Heart left ventricle (tissue), 16 donors: ENCODE measurements at regions not wholly inside any gene's neighbourhood (a gene's known extent, or its start where the extent isn't known, plus 50 kb on each side); places are given as distances from the start of the nearest gene placed in this dataset.

Experiments
- ATAC-seq, 4 donors: fragments of 200-7000 bp; cut with Tn5 transposase; one replicate each; pipeline ENCODE4 v1.9.1; 2020 to 2022; ENCODE audit warnings: moderate library complexity in 4 of 4, mild to moderate bottlenecking in 3 of 4, moderate number of reproducible peaks in 1 of 4
- DNase-seq, 5 donors: peaks; one replicate each; pipeline ENCODE4 v3.0.0-alpha.2; 2020
- H3K27ac ChIP-seq, 12 donors: fragments of 200-600 bp; sonication (generic) in 4 of 12; one replicate each; pipeline versions ENCODE4 v1.5.0 to v1.8.0; 2016 to 2022; ENCODE audit warnings: mild to moderate bottlenecking in 2 of 12
- H3K27me3 ChIP-seq, 9 donors: fragments of 200-600 bp; sonication (generic) in 2 of 9; one replicate each; pipeline versions ENCODE4 v1.5.1 to v1.8.0; 2016 to 2022; ENCODE audit warnings: mild to moderate bottlenecking in 3 of 9
- H3K36me3 ChIP-seq, 9 donors: fragments of 200-600 bp; sonication (generic) in 2 of 9; one replicate each; pipeline versions ENCODE4 v1.5.0 to v1.8.0; 2018 to 2022; ENCODE audit warnings: mild to moderate bottlenecking in 2 of 9
- H3K4me1 ChIP-seq, 12 donors: fragments of 200-600 bp; sonication (generic) in 4 of 12; one replicate each; pipeline versions ENCODE4 v1.5.0 to v1.8.0; 2016 to 2022; ENCODE audit warnings: mild to moderate bottlenecking in 3 of 12
- H3K4me3 ChIP-seq, 12 donors: fragments of 200-600 bp; sonication (generic) in 4 of 12; one replicate each; pipeline versions ENCODE4 v1.5.0 to v1.8.0; 2017 to 2022; ENCODE audit warnings: mild to moderate bottlenecking in 9 of 12, moderate library complexity in 4 of 12
- H3K9me3 ChIP-seq, 12 donors: fragments of 200-600 bp; sonication (generic) in 4 of 12; one replicate each; pipeline versions ENCODE4 v1.5.0 to v1.8.0; 2016 to 2022; ENCODE audit warnings: mild to moderate bottlenecking in 1 of 12
- POLR2A ChIP-seq, 2 donors: fragments of 450-650 bp; IDR thresholded peaks; one replicate each; pipeline ENCODE4 v1.6.1; 2017; ENCODE audit warnings: antibody characterized with exemption in 2 of 2, mild to moderate bottlenecking in 2 of 2, moderate library complexity in 2 of 2
- WGBS, 4 donors: extraction: QIAGEN DNeasy Blood & Tissue Kit in 2 of 4; methylation state at CpG; one replicate each; pipeline versions ENCODE4 v1.1.5 to v1.1.7; 2013 to 2018; 5-methylcytosine and 5-hydroxymethylcytosine counted together
- intact Hi-C, 10 donors: fragments of 100-400 bp; cut with DNase I; formaldehyde crosslinking; loops; one replicate each; pipeline versions ENCODE4 v1.11.1 to v1.14.2; 2022
- TF ChIP-seq, protein P1 (sequence below), 12 donors: fragments of 200-600 bp; sonication (generic) in 4 of 12; IDR thresholded peaks; one replicate each; pipeline versions ENCODE4 v1.5.0 to v1.8.0; 2018 to 2022; ENCODE audit warnings: antibody characterized with exemption in 12 of 12, mild to moderate bottlenecking in 5 of 12
- donor health status: ischemic (EF 13 %, LVEDD 7.1; RV severe dilation, severe dysfunction).
- donor health status: healthy with polysubstance abuse.
- donor health status: DM: no; HTN: yes; CAD: no.
- donor health status: DM: no; HTN: no; CAD: no.
- donor health status: ischemic (EF 25% LVEDD 6.9; RV normal size, moderate dysfunction).
- donor health status: ischemic (EF 25% LVEDD 5.7; RV mildly dilated, moderate dysfunction).
- donor health status: healthy.
- donor health status: DM: yes; HTN: yes; CAD: no.
- donor health status: ischemic (EF 35%, LVEDD 5.7; RV mildly dilated, moderate dysfunction).
- donor health status: nonischemic (EF 11% LVEDD 7.7; RV severe dilation, severe dysfunction).
- donor health status: DM: yes; HTN: yes; CAD: no.
- donor health status: PGD.
- donor health status: ischemic (EF 29% LVEDD 5.4; RV normal size, mild dysfunction).
- donor health status: nonischemic (EF 23%, LVEDD 6.1; RV moderate dilation, normal function).

DNA sequence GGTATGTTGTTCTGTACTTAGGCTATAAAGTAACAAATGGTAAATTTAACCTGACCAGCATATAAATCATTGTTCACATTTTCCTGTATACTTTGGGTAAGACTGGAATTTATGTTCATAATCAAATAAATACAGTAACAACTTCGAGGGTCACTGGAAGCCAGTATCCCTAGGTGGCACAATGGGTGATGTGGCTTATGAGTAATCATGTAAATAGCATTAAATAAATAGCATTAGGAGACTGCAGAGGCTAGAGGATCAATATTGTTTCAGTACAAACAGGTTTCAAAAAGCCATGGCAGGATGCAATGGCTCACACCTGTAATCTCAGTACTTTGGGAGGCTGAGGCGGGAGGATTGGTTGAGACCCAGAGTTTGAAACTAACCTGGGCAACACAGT is 690.6 kb downstream of the SLC4A3 start:
- Histone ChIP-seq H3K4me1 (peaks cover 0 to 8% (median 0%) of the 10 kb centered on the region in 12 donors), H3K4me3 (no peak overlapping the region), H3K27ac (no peak overlapping the region), H3K27me3 (no peaks in the 10 kb centered on the region), H3K9me3 (peaks cover 0 to 6% (median 0%) of the 10 kb centered on the region in 12 donors), H3K36me3 (no peaks in the 10 kb centered on the region)
- intact Hi-C loops: no loop called here
- no peak for ATAC-seq
- 61 to 100% (median 74%) methylated on average over 2 of the region's 2 CpGs for WGBS, 4 donors
- TF ChIP-seq POLR2A (IDR thresholded peaks at IDR 0.05): no peak
- TF ChIP-seq, protein P1, sequence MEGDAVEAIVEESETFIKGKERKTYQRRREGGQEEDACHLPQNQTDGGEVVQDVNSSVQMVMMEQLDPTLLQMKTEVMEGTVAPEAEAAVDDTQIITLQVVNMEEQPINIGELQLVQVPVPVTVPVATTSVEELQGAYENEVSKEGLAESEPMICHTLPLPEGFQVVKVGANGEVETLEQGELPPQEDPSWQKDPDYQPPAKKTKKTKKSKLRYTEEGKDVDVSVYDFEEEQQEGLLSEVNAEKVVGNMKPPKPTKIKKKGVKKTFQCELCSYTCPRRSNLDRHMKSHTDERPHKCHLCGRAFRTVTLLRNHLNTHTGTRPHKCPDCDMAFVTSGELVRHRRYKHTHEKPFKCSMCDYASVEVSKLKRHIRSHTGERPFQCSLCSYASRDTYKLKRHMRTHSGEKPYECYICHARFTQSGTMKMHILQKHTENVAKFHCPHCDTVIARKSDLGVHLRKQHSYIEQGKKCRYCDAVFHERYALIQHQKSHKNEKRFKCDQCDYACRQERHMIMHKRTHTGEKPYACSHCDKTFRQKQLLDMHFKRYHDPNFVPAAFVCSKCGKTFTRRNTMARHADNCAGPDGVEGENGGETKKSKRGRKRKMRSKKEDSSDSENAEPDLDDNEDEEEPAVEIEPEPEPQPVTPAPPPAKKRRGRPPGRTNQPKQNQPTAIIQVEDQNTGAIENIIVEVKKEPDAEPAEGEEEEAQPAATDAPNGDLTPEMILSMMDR (IDR thresholded peaks at IDR 0.05): no peak
- DNase-seq: no peak

DNA sequence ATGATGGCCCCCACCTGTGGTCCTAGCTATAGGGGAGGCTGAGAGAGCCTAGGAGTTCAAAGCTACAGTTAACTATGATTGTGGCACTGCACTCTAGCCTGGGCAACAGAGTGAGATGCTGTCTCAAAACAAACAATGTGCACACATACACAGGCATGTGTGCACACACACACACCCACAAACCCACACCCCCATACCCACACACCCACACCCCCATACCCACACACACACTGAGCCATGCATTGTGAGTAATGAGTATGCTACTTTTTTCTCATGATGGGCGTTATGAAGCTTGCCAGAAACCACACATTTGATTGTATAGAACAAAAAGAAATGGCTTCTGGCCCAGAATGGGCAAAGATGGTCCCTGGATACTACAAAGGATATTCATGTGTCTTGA is 691.1 kb downstream of the SLC4A3 start:
- no peak for TF ChIP-seq POLR2A (IDR thresholded peaks at IDR 0.05)
- TF ChIP-seq, protein P1 (IDR thresholded peaks at IDR 0.05): no peak
- peaks cover 0 to 8% (median 0%) of the 10 kb centered on the region in 12 donors for H3K4me1 ChIP-seq
- H3K27me3 ChIP-seq: no peaks in the 10 kb centered on the region
- no peak overlapping the region for H3K4me3 ChIP-seq
- 37 to 67% (median 46%) methylated on average over 1 of the region's 1 CpG for WGBS, 4 donors
- no peaks in the 10 kb centered on the region for H3K36me3 ChIP-seq
- intact Hi-C loops: no loop called here
- ATAC-seq (no peak), DNase-seq (no peak)
- peaks cover 0 to 6% (median 0%) of the 10 kb centered on the region in 12 donors for H3K9me3 ChIP-seq
- H3K27ac ChIP-seq: no peak overlapping the region

DNA sequence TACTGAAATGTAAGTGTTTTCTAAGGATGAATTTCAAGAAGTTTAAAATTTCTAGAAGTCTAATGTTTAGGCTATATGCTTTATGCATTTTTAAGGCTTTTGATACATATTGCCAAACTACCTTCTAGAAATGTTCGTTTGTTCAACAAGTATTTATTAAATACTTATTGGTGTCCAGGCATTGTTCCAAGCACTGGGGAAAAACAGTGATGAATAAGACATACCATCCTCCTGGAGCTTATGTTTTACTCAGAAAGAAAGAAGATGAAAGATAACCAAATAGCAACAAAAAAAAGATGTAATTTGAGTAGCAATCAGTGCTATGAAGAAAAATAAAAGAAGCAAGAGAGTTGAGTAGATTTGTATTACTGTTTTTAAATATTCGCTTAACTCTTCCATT is 692.9 kb downstream of the SLC4A3 start:
- no peak overlapping the region for H3K27ac ChIP-seq
- ATAC-seq (no peak), DNase-seq (no peak)
- no peaks in the 10 kb centered on the region for H3K27me3 ChIP-seq
- peaks cover 0 to 3% (median 0%) of the 10 kb centered on the region in 12 donors for H3K4me1 ChIP-seq
- no peaks in the 10 kb centered on the region for H3K9me3 ChIP-seq
- intact Hi-C loops: no loop called here
- TF ChIP-seq, protein P1 (IDR thresholded peaks at IDR 0.05): no peak
- TF ChIP-seq POLR2A (IDR thresholded peaks at IDR 0.05): no peak
- 76 to 83% (median 78%) methylated on average over 2 of the region's 2 CpGs for WGBS, 4 donors
- no peak overlapping the region for H3K4me3 ChIP-seq
- no peaks in the 10 kb centered on the region for H3K36me3 ChIP-seq

DNA sequence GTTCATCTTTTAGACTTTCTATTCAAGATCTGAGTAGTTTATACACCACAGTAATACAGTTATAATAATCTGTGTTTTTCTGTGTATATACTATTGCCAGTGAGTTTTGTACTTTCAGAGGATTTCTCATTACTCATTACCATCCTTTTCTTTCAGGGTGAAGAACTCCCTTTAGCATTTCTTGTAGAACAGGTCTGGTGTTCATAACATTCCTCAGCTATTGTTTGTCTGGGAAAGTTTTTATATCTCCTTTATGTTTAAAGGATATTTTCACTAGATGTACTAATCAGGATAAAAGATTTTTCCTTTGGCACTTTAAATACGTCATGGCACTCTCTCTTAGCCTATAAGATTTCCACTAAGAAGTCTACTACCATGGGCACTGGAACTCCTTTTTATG is 705.5 kb downstream of the SLC4A3 start:
- WGBS, 4 donors: 84 to 91% (median 91%) methylated on average over 1 of the region's 1 CpG
- DNase-seq (no peak), ATAC-seq (no peak)
- TF ChIP-seq, protein P1 (IDR thresholded peaks at IDR 0.05): no peak
- TF ChIP-seq POLR2A (IDR thresholded peaks at IDR 0.05): no peak
- Histone ChIP-seq H3K27ac (no peak overlapping the region), H3K9me3 (peaks cover 0 to 26% (median 6%) of the 10 kb centered on the region in 12 donors), H3K4me3 (no peak overlapping the region), H3K27me3 (no peaks in the 10 kb centered on the region), H3K36me3 (no peaks in the 10 kb centered on the region), H3K4me1 (peaks cover 0 to 18% (median 0%) of the 10 kb centered on the region in 12 donors)
- intact Hi-C loops: no loop called here
